ENCODE measurements at regions not wholly inside any gene's neighbourhood (a gene's known extent, or its start where the extent isn't known, plus 50 kb on each side); places are given as distances from the start of the nearest gene placed in this dataset.

GRCh38 chr3:94303266-94303665 is 240.4 kb downstream of the NSUN3 start:
- TF ChIP-seq CTCF (conservative IDR thresholded peaks at IDR 0.05; ENCODE audit: low read depth, low read length) (no peak), EZH2 (IDR thresholded peaks at IDR 0.05; ENCODE audit: borderline replicate concordance, low read depth, low read length, poor library complexity, severe bottlenecking) (no peak)

Measured in A673 (cell line).